SK-N-SH (cell line): ENCODE measurements at regions not wholly inside any gene's neighbourhood (a gene's known extent, or its start where the extent isn't known, plus 50 kb on each side); places are given as distances from the start of the nearest gene placed in this dataset.

Experiments used
- CTCF ChIA-PET: fragments of 300-600, 350-600 bp; formaldehyde crosslinking; extraction: SDS; loops from one replicate; lab custom pipeline; 2021; lab: Yijun Ruan, JAX
- POLR2A ChIA-PET: fragments of 350-600 bp; sonication (Branson Sonifier 250); formaldehyde crosslinking; extraction: SDS; loops from one replicate; lab custom pipeline; 2020; ENCODE audit warnings: antibody characterized with exemption, inconsistent platforms; lab: Yijun Ruan, JAX
- DNase-seq: peaks from one replicate; pipeline ENCODE4 v3.0.0; 2012
- H2AFZ ChIP-seq: fragments of 200-600 bp; sonication (generic); 2 replicates; pipeline ENCODE4 v1.8.1; 2016; ENCODE audit warnings: antibody characterized with exemption, mild to moderate bottlenecking, low read depth
- H3F3A ChIP-seq: fragments of 200-600 bp; sonication (generic); replicated peaks from 2 replicates; pipeline ENCODE3; 2016; ENCODE audit warnings: antibody characterized with exemption, mild to moderate bottlenecking; ENCODE audit not compliant: insufficient read depth
- H3K27ac ChIP-seq, 2 experiments: fragments of 200-500 bp in 1 of 2; fragments of 200-600 bp in 1 of 2; sonication (Bioruptor generic) in 1 of 2; sonication (generic), shearing (Covaris generic) in 1 of 2; 2 replicates each; pipeline versions ENCODE4 v1.5.1 to v1.6.1; 2014 to 2016; ENCODE audit warnings: low read depth in 2 of 2, inconsistent platforms in 1 of 2, low read length in 1 of 2, mild to moderate bottlenecking in 1 of 2, mixed read lengths in 1 of 2
- H3K27me3 ChIP-seq: fragments of 200-600 bp; sonication (generic), shearing (Covaris generic); 2 replicates; pipeline ENCODE4 v1.6.1; 2016; ENCODE audit warnings: mixed run types; ENCODE audit not compliant: insufficient read depth
- H3K36me3 ChIP-seq, 2 experiments: fragments of 200-500 bp in 1 of 2; fragments of 200-600 bp in 1 of 2; sonication (Bioruptor generic) in 1 of 2; sonication (generic) in 1 of 2; replicated peaks in 1 of 2; 2 replicates each; pipeline versions ENCODE3 to v1.5.1; 2014 to 2016; ENCODE audit warnings: low read length in 1 of 2, mild to moderate bottlenecking in 1 of 2; ENCODE audit not compliant: insufficient read depth in 2 of 2, control insufficient read depth in 1 of 2
- H3K4me1 ChIP-seq, 2 experiments: fragments of 200-500 bp in 1 of 2; fragments of 200-600 bp in 1 of 2; sonication (Bioruptor generic) in 1 of 2; sonication (generic), shearing (Covaris generic) in 1 of 2; 2 replicates each; pipeline versions ENCODE4 v1.5.1 to v1.6.1; 2014 to 2016; ENCODE audit warnings: low read depth in 1 of 2, low read length in 1 of 2, mixed run types in 1 of 2; ENCODE audit not compliant: insufficient read depth in 2 of 2, control insufficient read depth in 1 of 2
- H3K4me2 ChIP-seq: fragments of 200-600 bp; sonication (generic), shearing (Covaris generic); 2 replicates; pipeline ENCODE4 v1.6.1; 2017; ENCODE audit warnings: mixed run types
- H3K4me3 ChIP-seq, 2 experiments: fragments of 200-500 bp in 1 of 2; fragments of 200-600 bp in 1 of 2; sonication (Bioruptor generic) in 1 of 2; sonication (generic), shearing (Covaris generic) in 1 of 2; 2 replicates each; pipeline versions ENCODE4 v1.5.1 to v1.8.1; 2014 to 2016; ENCODE audit warnings: low read depth in 2 of 2, inconsistent platforms in 1 of 2, low read length in 1 of 2, mild to moderate bottlenecking in 1 of 2, mixed read lengths in 1 of 2, moderate library complexity in 1 of 2
- H3K79me2 ChIP-seq: fragments of 200-600 bp; sonication (generic); 2 replicates; pipeline ENCODE4 v1.8.1; 2017; ENCODE audit warnings: mild to moderate bottlenecking; ENCODE audit not compliant: insufficient read depth
- H3K9ac ChIP-seq: fragments of 200-600 bp; sonication (generic); 2 replicates; pipeline ENCODE4 v1.6.1; 2017; ENCODE audit warnings: mixed run types
- H3K9me2 ChIP-seq: fragments of 200-600 bp; sonication (generic); 2 replicates; pipeline ENCODE4 v1.6.1; 2017; ENCODE audit warnings: mixed run types
- H3K9me3 ChIP-seq: fragments of 200-600 bp; sonication (generic); 2 replicates; pipeline ENCODE4 v1.6.1; 2017; ENCODE audit warnings: mixed run types, mild to moderate bottlenecking, moderate library complexity
- H4K20me1 ChIP-seq: fragments of 200-600 bp; sonication (generic); 2 replicates; pipeline ENCODE4 v1.6.1; 2017; ENCODE audit warnings: mild to moderate bottlenecking, mixed run types; ENCODE audit not compliant: insufficient read depth
- CHD2 ChIP-seq: fragments of 150-350 bp; IDR thresholded peaks from 2 replicates; pipeline ENCODE4 v1.6.1; 2018; ENCODE audit warnings: low read length; ENCODE audit not compliant: partially characterized antibody
- ELF1 ChIP-seq: IDR thresholded peaks from 2 replicates; pipeline ENCODE4 v1.4.0; 2012
- EP300 ChIP-seq, 2 experiments: IDR thresholded peaks; 2 replicates each; pipeline versions ENCODE4 v1.4.0 to v1.6.1; 2012; ENCODE audit warnings: borderline replicate concordance in 1 of 2, low read depth in 1 of 2, low read length in 1 of 2
- EZH2phosphoT487 ChIP-seq: fragments of 200-600 bp; sonication (generic); IDR thresholded peaks from 2 replicates; pipeline ENCODE4 v1.6.1; 2017; ENCODE audit warnings: low read depth, mixed run types, mild to moderate bottlenecking, antibody characterized with exemption, moderate library complexity, borderline replicate concordance
- FOSL2 ChIP-seq: IDR thresholded peaks from 2 replicates; pipeline ENCODE4 v1.4.0; 2012; ENCODE audit warnings: low read depth, mild to moderate bottlenecking, moderate library complexity, borderline replicate concordance
- FOXJ3 ChIP-seq: sonication (generic); formaldehyde crosslinking; IDR thresholded peaks from 2 replicates; pipeline ENCODE4 v1.5.1; 2020; ENCODE audit warnings: mild to moderate bottlenecking, missing genetic modification reagents
- FOXM1 ChIP-seq: IDR thresholded peaks from 2 replicates; pipeline ENCODE4 v1.4.0; 2012; ENCODE audit warnings: low read depth, mild to moderate bottlenecking
- GABPA ChIP-seq: IDR thresholded peaks from 2 replicates; pipeline ENCODE4 v1.4.0; 2012; ENCODE audit warnings: low read depth, mild to moderate bottlenecking
- GATA2 ChIP-seq: sonication (generic); formaldehyde crosslinking; IDR thresholded peaks from 2 replicates; pipeline ENCODE4 v1.5.0; 2020; ENCODE audit warnings: mild to moderate bottlenecking, missing genetic modification reagents
- JUND ChIP-seq: IDR thresholded peaks from 2 replicates; pipeline ENCODE4 v1.4.0; 2012
- MXI1 ChIP-seq: IDR thresholded peaks from 2 replicates; pipeline ENCODE4 v1.6.1; 2012; ENCODE audit warnings: mild to moderate bottlenecking, low read depth, low read length, improper control_type of control experiment
- NRF1 ChIP-seq: IDR thresholded peaks from 2 replicates; pipeline ENCODE4 v1.6.1; 2012; ENCODE audit warnings: low read depth, mild to moderate bottlenecking, low read length
- POLR2AphosphoS5 ChIP-seq: IDR thresholded peaks from 2 replicates; pipeline ENCODE4 v1.6.1; 2012; ENCODE audit warnings: low read depth, low read length
- RAD21 ChIP-seq: IDR thresholded peaks from 2 replicates; pipeline ENCODE4 v1.6.1; 2012; ENCODE audit warnings: mild to moderate bottlenecking, low read length
- RFX5 ChIP-seq: IDR thresholded peaks from 2 replicates; pipeline ENCODE4 v1.6.1; 2012; ENCODE audit warnings: mild to moderate bottlenecking, improper control_type of control experiment, low read length
- SIN3A ChIP-seq: IDR thresholded peaks from 2 replicates; pipeline ENCODE4 v1.6.1; 2012; ENCODE audit warnings: low read depth, mild to moderate bottlenecking, low read length, moderate library complexity, borderline replicate concordance
- SMC3 ChIP-seq: IDR thresholded peaks from 2 replicates; pipeline ENCODE4 v1.6.1; 2012; ENCODE audit warnings: low read depth, low read length, improper control_type of control experiment
- TAF1 ChIP-seq: IDR thresholded peaks from 2 replicates; pipeline ENCODE4 v1.6.1; 2012; ENCODE audit warnings: low read depth, mild to moderate bottlenecking, low read length, moderate library complexity, borderline replicate concordance
- TEAD4 ChIP-seq: IDR thresholded peaks from 2 replicates; pipeline ENCODE4 v1.4.0; 2012; ENCODE audit warnings: mild to moderate bottlenecking, borderline replicate concordance; ENCODE audit not compliant: insufficient read depth
- WGBS: methylation state at CpG from one replicate; pipeline ENCODE4 v1.1.6; 2017; ENCODE audit warnings: low lambda C conversion rate; 5-methylcytosine and 5-hydroxymethylcytosine counted together
- TF ChIP-seq, protein P1 (sequence below): IDR thresholded peaks from 2 replicates; pipeline ENCODE4; 2012
- TF ChIP-seq, protein P2 (sequence below): fragments of 200-600 bp; sonication (generic); IDR thresholded peaks from 2 replicates; pipeline ENCODE4 v1.6.1; 2017; ENCODE audit warnings: antibody characterized with exemption, mild to moderate bottlenecking, moderate library complexity
- TF ChIP-seq, protein P3 (sequence below): fragments of 150-350 bp; IDR thresholded peaks from 2 replicates; pipeline ENCODE4 v1.6.1; 2017; ENCODE audit warnings: antibody characterized with exemption, low read length, low read depth, borderline replicate concordance
- TF ChIP-seq, protein P4 (sequence below): fragments of 150-350 bp; IDR thresholded peaks from 2 replicates; pipeline ENCODE4 v1.6.1; 2016; ENCODE audit warnings: mild to moderate bottlenecking, low read depth, low read length

DNA sequence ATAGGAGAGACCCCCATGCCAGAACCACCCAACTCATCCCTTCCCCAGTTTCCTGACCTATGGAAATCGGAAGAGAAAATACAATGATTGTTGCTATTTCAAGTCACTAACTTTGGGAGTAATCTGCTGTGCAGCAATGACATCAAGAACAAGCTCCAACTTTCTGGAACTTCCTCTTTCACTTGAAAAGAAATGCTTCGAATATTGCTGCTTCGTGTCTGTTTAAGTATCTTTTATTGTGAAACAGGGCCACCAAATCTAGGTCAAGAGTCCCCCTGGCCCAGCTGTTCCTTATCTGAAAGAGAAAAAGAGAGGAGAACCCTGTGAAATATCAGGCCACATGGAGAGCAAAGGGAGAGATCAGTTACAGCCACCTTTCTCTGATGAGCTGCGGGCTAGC, 59.4 kb upstream of the DNAH5 start:
- no peaks in the 10 kb centered on the region for H3F3A ChIP-seq
- TF ChIP-seq TEAD4 (no peak), GABPA (no peak), POLR2AphosphoS5 (no peak), SIN3A (no peak), RFX5 (no peak), FOSL2 (no peak), FOXJ3 (CRISPR knock-in tag) (no peak), EZH2phosphoT487 (no peak), CHD2 (no peak), ELF1 (no peak), FOXM1 (no peak), SMC3 (no peak), TAF1 (no peak), JUND (no peak), GATA2 (no peak)
- TF ChIP-seq, protein P1, sequence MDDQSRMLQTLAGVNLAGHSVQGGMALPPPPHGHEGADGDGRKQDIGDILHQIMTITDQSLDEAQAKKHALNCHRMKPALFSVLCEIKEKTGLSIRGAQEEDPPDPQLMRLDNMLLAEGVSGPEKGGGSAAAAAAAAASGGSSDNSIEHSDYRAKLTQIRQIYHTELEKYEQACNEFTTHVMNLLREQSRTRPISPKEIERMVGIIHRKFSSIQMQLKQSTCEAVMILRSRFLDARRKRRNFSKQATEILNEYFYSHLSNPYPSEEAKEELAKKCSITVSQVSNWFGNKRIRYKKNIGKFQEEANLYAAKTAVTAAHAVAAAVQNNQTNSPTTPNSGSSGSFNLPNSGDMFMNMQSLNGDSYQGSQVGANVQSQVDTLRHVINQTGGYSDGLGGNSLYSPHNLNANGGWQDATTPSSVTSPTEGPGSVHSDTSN = no peak
- TF ChIP-seq, all 33 proteins: peak for 0
- ChIA-PET CTCF (interaction anchor here (1.7 to 4.7 kb wide), 4 partner anchors 16 to 322 kb away, joined by 3 to 21 read pairs (median 6); no protein-coding TSS in a partner anchor), POLR2A (no interaction called here)
- Histone ChIP-seq H3K79me2 (no peaks in the 10 kb centered on the region), H3K9ac (no peak overlapping the region), H3K27me3 (no peaks in the 10 kb centered on the region), H3K4me2 (no peak overlapping the region), H3K36me3 (no peaks in the 10 kb centered on the region), H3K9me3 (no peaks in the 10 kb centered on the region), H4K20me1 (no peaks in the 10 kb centered on the region), H3K9me2 (no peaks in the 10 kb centered on the region), H2AFZ (no peak overlapping the region), H3K4me1 (no peaks in the 10 kb centered on the region; a peak in 1 of 4 replicates), H3K4me3 (no peak overlapping the region), H3K27ac (no peak overlapping the region)
- 90% methylated on average over 4 of the region's 4 CpGs for WGBS
- DNase-seq = no peak

DNA sequence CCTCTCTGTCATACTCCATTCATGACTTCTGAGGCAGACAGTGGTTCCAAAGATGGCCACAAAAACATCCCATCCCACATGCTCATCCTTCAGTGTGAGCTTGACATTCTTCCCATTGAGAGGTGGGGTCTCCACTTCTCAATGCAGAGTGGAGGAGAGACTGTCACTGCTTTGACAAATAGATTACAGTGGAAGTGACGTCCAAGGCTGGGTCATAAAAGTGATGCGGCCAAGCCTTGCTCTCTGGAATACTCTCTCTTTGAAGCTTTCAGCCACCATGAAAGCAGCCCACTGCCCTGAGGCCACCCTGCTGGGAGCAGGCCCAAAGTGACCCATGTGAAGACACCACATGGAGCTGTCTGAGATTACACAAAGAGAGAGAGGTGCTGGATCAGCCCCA, 59.0 kb upstream of the DNAH5 start:
- CTCF ChIA-PET = interaction anchor here (1.7 to 4.7 kb wide), 4 partner anchors 16 to 323 kb away, joined by 3 to 21 read pairs (median 6); no protein-coding TSS in a partner anchor

More for the DNA sequence above, 59.0 kb upstream of the DNAH5 start:
- Histone ChIP-seq H3K9me2 (no peaks in the 10 kb centered on the region), H3F3A (no peaks in the 10 kb centered on the region), H3K9me3 (no peaks in the 10 kb centered on the region; the same call in 1 of the 2 replicates), H3K27ac (no peak overlapping the region), H3K4me2 (no peak overlapping the region), H3K4me1 (no peaks in the 10 kb centered on the region; a peak in 1 of 4 replicates), H3K4me3 (no peak overlapping the region), H3K9ac (no peak overlapping the region), H3K36me3 (no peaks in the 10 kb centered on the region), H3K79me2 (no peaks in the 10 kb centered on the region), H4K20me1 (no peaks in the 10 kb centered on the region), H3K27me3 (no peaks in the 10 kb centered on the region), H2AFZ (no peak overlapping the region)
- POLR2A ChIA-PET = no interaction called here
- TF ChIP-seq, protein P2, sequence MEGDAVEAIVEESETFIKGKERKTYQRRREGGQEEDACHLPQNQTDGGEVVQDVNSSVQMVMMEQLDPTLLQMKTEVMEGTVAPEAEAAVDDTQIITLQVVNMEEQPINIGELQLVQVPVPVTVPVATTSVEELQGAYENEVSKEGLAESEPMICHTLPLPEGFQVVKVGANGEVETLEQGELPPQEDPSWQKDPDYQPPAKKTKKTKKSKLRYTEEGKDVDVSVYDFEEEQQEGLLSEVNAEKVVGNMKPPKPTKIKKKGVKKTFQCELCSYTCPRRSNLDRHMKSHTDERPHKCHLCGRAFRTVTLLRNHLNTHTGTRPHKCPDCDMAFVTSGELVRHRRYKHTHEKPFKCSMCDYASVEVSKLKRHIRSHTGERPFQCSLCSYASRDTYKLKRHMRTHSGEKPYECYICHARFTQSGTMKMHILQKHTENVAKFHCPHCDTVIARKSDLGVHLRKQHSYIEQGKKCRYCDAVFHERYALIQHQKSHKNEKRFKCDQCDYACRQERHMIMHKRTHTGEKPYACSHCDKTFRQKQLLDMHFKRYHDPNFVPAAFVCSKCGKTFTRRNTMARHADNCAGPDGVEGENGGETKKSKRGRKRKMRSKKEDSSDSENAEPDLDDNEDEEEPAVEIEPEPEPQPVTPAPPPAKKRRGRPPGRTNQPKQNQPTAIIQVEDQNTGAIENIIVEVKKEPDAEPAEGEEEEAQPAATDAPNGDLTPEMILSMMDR = no peak
- TF ChIP-seq SMC3 (no peak), RFX5 (no peak), TAF1 (no peak), MXI1 (no peak), GATA2 (no peak), EP300 (IDR thresholded peaks at IDR 0.05; ENCODE audit: borderline replicate concordance in 1 of 2, low read depth in 1 of 2, low read length in 1 of 2) (no peak), NRF1 (no peak), GABPA (no peak), CHD2 (no peak), RAD21 (no peak)
- TF ChIP-seq, protein P3, sequence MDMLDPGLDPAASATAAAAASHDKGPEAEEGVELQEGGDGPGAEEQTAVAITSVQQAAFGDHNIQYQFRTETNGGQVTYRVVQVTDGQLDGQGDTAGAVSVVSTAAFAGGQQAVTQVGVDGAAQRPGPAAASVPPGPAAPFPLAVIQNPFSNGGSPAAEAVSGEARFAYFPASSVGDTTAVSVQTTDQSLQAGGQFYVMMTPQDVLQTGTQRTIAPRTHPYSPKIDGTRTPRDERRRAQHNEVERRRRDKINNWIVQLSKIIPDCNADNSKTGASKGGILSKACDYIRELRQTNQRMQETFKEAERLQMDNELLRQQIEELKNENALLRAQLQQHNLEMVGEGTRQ = no peak
- TF ChIP-seq, protein P4, sequence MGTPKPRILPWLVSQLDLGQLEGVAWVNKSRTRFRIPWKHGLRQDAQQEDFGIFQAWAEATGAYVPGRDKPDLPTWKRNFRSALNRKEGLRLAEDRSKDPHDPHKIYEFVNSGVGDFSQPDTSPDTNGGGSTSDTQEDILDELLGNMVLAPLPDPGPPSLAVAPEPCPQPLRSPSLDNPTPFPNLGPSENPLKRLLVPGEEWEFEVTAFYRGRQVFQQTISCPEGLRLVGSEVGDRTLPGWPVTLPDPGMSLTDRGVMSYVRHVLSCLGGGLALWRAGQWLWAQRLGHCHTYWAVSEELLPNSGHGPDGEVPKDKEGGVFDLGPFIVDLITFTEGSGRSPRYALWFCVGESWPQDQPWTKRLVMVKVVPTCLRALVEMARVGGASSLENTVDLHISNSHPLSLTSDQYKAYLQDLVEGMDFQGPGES = no peak
- DNase-seq = no peak
- WGBS = 91% methylated on average over 2 of the region's 2 CpGs
